Stimulated activated CD4-positive, alpha-beta T cell treated with anti-CD3 and anti-CD28 coated beads, TNF-alpha, amount 100 ng/mL, for 1 hour (primary cell): ENCODE measurements at regions not wholly inside any gene's neighbourhood (a gene's known extent, or its start where the extent isn't known, plus 50 kb on each side); places are given as distances from the start of the nearest gene placed in this dataset.

Experiments used
- DNase-seq, 3 donors: peaks; one replicate each; pipeline ENCODE4 v3.0.0-alpha.2; 2020; ENCODE audit warnings: low read depth in 3 of 3, low spot score in 1 of 3

DNA sequence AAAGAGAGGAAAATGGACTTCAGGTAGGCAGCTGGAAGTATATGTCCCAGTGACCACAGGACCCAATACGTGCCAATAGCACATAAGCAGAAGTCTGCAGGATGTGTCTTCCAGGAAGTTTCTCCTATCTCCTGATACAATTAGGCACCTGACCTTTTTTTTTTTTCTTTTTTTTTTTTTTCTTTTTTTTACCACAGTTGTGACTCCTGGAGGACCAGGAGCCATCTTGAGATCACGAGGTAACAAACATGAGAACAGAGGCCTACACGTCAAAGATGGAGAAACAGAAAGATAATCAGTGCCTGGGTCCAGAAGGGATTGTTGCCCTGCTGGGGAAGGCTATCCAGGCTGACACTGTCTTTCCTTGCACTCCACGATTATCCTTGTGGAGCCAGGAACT, 312.4 kb upstream of the NEBL start:
- DNase-seq = no peak

DNA sequence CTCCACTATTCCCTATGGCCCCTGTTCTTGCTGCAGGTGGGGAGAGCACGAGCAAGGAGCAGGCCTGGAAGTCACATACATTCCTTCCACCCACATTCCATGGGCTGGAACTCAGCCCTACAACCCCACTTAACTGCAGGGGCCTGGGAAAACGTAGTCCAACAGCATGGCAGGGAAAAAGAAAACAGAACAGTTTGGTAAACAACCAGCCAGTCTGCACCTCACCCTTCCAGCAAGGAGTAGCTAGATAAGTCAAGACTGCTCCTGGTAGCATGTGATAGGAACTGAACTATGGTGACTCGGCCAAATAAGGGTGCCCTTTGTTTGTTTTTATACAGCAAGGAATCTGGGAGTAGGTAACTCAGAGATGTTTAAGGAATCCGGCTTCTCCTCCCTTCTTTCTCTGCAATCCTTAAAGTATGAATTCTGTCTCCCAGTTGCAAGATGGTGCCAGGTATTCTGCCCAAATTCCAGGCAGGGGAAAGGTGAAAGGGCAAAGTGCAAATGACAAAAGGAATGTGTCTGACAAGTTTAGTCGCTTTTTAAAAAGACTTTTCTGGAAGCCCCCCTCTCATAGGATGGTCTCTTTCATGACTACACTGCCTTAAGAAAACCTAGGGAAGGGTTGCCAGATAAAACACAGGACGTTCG, 311.7 kb upstream of the NEBL start:
- no peak for DNase-seq

DNA sequence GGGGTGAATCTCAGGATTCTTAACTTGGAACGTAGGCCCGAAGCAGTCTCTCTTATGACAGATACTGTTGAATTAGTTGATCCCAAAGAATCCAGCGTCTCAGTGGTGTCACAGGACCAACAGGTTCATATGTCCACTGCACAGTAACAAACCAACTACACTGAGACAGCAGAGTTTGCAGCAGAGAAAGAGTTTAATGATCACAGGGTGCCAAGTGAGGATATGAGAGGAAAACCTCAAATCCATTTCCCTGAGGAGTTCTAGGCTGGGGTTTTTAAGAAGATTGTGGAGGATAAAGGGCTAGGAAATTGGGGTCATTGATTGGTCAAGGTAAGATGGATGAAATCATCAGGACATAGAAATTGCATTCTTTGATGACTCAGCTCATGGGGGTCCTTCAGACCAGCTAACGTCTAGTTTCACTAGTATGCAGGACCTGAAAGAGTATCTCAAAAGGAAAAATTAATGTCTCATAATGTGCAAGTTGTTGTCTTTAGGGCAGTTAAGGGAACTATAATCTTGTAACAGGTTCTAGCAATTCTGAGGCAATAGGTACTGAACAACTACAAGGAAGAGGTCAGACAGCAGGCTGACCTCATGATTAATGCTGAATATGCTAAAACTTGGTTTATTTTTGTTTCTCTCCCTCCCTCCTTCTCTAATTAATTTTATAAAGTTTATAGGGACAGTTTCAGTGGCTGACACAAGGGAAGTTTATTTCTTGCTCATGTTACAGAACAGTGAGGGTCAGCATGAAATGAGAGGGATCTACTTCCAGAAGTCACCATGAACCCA, 310.9 kb upstream of the NEBL start:
- no peak for DNase-seq

DNA sequence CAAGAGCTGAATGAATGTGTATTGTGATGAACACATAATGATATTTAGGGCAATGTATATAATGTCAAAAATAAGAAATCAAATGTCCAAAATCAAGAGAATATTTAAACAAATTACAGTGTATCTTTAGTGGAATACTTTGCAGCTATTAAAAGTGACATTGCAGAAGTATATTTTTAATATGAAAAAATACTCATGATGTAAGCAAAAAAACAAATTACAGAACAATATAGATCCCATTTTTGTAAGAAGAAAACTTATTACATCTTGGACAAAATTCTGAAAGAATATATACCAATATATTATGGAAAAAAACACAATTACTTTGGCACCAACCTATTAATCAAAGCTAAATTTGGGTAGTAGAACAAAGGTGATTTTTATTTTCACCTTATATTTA, 308.2 kb upstream of the NEBL start:
- no peak for DNase-seq

DNA sequence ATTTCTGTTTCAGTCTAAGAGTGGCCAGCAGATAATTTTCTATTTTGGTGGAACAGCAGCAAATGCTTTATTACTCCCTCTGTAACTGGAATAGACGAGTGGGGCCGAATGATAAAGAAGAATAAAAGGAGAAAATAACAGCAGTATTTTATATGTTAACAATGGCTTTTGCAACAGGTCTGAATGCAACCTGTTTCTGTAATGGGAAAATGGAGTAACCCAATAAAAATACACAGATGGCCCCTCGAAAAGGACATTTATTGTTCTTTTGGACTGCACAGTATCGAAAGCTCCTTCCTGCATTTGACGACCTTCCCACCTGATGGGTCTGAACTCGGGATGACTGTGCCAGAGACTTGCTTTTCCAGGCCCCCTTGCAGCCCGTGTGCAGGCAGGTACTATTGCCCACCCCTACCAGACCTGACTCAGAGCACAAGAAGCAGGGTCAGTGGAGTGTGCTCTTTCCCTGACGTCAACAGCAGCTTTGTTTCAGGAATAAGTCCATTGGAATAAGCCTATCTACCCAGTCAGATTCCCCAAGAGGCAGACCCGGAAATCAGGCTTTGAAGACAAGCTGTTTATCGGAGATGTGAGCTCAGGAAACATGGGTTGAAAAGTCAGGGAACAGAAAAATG, 306.5 kb upstream of the NEBL start:
- DNase-seq = no peak

DNA sequence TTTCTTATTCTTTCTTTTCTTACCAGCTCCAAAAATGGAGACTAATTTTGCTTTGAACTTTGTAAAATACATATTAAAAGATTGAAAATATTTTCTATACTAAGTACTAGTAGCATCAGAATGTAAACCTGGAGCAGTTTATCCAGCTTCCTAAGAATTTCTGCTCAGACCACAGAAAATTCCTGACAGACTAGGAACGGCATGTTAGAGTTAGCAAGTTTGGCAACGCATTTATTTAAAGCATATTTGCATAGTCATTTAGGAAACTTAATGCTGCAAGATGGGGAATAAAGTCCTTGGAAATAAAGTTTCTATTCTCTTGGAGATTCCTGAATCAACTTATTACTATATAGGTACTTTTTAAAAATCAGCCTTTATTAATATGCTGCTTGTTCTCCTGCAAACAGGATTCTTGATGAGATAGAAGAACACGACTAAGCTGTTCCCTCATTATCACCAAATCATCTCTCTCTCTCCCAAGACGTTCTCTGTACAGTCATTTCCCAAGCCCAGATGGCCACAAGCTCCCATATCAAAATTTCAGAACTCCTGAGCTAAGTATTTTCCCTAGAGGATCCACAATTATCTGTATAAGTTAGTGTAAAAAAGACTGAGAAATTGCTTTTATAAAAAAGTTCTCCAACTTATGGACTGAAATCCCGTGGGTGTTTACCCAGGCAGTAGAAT, 305.8 kb upstream of the NEBL start:
- no peak for DNase-seq

DNA sequence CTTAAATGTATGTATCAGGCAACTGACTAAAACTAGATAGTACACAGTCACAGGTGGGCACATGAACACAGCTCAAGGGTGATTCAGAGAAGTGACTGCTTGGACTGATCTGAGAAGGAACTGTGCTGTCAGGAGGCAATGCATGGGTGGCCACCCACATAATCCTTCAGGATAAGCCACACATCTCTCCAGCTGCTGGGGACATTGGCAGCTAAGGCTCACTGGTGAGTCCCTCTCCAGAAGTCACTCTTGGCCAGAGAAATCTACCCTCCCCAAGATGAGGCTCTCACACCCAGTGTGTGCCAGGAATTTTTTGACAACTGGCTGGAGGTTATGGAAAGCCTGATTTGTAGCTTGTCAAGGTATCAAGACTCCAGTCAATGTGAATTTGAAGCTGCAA, 302.4 kb upstream of the NEBL start:
- no peak for DNase-seq

DNA sequence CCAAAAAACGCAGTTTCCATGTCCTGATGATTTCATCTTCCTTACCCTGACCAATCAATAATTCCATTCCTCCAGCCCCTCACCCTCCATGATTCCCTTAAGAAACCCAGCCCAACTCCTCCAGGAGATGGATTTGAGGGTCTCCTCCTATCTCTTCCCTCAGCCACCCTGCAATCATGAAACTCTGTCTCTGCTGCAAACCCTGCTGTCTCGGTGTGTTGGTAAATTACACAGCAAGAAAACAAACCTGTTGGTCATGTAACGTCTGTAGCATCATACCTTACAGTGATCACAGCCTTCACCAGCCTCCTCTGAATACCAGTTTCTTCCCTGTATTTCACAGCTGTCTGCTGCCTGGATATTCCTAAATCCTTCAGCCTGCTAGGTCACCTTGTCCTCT, 300.7 kb upstream of the NEBL start:
- DNase-seq = no peak

DNA sequence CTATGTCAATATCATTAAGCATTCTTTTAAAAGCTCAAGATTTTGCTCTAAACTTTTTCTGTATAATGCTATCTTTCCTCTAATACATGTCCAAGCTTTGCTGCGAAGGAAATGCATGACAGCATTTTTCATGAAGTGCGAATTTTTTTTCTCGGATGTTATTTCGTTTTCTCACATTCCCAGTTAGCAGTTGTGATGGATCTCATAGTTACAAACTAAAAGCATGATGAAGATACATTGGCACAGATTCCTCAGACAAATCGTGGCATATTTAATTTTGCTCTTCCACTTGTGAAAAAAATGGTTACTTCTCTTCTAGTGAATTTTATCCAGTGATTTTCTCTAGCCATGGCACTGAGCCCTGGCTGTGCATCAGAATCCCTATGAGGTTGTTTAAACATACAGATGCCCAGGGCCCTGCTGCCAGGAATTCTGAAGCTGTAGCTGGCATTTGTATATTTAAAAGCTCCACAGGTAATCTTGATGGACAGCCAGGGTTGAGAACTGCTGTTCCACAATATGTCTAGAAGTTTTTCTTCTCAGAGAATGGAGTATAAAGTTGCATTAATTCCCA, 299.8 kb upstream of the NEBL start:
- DNase-seq = no peak

DNA sequence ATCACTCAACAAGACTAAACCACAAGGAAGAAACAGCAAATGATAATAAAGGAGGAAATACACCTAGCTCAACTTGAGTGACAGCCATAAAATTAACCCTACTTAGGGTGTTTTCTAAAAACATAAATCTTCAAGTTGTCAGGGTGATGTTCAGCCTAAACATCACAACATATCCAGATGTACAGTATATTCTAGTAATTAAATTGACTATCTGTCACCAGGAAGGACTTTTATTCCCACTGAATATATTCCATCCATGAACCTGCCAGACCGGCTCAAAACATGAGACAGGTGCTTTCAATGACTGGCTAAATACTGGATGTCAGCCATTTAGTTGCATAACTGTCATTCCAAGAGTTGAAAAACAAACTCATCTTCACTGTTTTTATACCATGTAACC, 298.1 kb upstream of the NEBL start:
- no peak for DNase-seq

DNA sequence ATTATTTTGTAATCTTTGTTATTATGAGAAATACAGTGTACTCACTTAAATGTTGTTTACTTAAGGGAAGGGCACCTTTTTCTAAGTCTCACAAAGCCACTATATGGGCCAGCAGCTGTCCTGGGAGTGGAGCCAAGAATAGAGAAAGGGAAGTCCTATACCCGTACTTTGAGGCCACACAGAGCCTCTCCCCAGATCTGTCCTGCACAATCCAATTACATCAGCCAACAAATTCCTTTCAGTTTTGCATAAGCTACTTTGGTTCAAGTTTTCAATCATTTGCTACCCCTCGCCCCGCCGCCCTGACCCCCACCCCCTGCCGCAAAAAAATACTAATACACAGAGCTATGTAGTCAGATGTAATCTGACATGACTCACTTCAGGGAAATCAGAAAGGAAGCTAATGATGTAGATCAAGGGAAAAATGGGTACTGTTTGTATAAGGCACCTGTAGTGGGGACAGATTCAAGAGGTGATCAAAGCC, 297.4 kb upstream of the NEBL start:
- no peak for DNase-seq

DNA sequence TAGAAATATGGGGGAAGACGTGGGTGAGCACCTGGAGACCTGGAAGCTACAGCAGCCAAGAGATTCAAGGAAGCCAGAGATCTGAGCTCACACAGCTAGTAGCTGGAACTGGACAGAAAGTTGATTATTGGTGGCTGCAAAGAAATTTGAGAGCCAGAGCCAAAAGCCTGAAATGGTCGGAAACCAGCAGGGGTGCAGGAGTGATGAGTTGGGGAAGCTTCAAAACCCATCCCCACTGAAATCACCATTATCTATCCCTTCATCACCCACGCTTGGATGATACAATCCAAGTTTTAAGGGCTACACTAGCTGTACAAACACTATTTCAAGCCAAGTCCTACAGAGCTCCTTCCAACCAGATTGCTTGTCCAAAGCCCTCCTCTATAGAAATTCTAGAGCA, 296.1 kb upstream of the NEBL start:
- DNase-seq = no peak

DNA sequence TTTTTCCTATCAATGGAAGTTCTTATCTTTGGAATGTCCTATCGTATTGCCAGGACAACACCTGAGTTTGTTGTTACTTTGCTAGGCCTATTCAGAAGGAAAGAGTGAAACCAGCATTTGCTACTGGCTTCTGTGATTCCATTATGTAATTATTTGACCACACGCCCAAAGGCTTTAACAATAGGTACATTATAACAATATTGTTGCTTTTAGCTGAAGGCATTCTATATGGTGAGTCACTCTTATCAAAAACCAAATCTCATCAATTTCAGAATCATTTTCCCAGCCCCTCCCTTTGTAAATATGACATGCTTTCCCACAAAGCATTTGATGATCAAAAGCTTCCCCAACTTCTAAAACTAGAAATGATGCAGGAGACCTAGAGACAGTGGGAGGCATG, 294.4 kb upstream of the NEBL start:
- DNase-seq = no peak

DNA sequence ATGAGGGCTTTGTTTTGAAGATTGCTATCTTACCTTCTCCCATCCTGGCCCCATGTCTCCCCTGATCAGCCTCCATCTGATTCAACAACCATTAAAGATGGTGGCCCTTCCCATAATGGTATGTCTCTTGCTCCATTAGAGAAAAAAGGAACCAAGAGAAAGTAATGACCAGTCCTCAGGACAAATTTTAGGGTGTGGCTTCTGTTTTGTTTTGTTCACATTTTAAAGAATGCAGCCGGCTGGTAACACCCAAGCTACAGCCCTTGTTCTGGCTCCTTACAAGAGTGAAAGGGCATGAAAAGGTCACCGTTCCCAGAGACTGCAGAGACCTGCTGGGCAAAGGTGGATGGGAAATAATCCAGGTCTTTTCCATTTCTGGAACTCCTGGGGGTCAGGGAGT, 287.9 kb upstream of the NEBL start:
- DNase-seq = no peak

DNA sequence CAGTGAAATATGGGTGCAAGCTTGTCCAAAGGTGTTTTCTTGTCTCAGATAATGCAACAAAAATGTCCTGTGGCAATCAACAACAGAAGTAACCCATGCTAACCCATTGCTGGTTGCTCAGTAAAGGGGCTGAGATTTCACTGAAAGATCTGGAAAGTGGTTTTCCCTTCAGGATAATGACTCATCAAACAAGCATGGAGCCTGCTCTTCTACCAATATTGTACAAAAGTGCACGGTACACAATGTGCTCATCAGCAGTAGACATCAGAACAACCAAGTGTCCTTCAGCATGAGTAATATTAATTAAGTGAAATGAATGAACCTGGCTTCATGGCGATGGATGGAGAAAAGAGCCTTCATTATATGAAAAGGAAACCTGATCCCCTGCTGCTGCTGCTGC, 287.1 kb upstream of the NEBL start:
- DNase-seq = no peak

DNA sequence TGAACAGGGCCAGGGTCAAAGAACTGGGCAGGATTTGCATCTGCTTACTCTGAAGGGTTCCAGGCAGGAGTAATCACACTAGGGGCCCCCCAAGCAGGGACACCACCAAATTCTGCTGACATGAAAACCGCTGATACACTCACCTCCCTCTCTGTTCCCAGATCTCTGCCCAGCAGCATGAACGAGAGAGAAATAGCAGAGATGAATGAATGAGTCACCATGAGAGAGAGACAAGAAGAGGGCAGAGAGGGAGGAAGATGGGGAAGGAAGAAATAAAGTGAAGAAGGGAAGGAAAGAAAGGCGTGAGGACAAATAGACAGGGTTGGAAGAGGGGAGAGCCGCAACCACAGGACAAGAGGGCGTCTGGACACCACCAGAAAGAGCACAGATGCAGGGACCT, 285.9 kb upstream of the NEBL start:
- DNase-seq = no peak

DNA sequence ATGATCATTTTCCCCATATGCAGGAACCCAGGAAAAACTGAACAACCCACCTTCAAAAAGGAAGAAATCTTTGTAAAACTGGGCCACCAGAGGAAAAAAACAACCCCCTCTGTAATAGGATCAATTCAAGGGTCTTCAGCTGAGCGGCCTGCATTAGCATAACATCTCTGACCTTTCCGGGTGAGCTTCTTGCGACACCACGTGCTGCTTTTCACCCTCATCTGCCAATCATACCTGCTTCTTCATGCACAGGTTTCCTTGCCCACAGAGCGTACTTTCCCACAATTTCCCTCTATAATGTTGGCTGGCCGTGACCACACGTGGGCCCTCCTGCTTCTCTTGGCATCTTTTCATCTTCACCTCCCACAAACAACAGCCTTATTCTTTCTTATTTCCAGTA, 284.3 kb upstream of the NEBL start:
- no peak for DNase-seq

DNA sequence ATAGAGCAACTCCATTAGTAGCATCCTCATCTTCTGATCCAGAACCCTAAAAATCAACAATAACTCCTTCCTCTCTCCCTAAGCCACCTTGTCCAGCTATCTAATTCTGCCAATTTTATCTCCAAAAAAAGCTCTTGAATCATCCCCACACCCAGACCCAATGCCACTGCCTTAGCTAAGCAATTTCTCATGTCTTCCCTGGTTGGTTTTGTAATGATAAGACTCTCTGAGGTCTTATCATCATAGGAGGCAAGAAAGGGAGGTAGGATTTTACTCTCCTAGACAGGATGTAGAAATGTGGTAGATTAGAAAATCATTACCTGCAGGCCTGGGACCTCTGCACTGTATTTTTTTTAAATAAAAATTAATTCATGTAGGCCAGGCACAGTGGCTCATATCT, 283.5 kb upstream of the NEBL start:
- no peak for DNase-seq

DNA sequence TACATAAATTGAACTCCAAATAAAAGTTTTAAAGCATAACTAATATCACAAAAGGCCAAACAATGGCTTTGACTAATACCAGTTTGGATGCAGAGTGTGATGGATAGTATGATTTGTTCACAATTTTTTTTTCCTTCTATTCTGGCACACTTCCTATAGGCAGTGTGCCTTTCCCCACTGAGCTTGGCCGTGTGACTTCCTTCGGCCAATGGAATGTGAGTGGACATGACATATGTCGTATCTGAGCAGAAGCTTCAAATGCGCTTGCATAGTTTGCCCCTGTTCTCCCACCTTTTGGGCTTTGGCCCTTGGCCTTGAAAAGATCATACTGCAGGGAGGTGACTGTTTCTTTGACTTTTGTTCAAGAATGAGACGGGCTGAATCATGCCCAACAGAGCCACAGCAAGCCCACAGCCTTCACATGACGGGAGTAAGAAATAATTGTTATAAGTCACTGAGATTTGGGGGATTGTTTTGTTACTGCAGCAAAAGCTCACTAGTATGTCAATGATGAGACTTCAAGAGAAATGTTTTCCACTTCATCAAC, 279.9 kb upstream of the NEBL start:
- DNase-seq = no peak

DNA sequence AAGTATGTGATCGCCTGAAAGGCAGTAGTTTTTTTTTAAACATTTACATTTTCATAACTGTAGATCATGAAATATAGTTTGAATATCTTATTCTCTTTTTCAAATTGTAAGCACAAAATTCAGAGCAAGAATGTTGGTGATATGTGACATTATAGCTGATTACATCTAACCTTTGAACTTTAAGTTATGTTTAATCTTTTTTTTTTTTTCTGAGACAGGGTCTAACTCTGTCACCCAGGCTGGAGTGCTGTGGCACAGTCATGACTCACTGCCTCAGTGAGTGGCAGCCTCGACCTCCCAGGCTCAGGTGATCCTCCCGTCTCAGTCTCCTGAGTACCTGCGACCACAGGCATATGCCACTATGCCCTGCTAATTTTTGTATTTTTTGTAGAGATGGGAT, 278.7 kb upstream of the NEBL start:
- DNase-seq = no peak
